ENCODE measurements at regions not wholly inside any gene's neighbourhood (a gene's known extent, or its start where the extent isn't known, plus 50 kb on each side); places are given as distances from the start of the nearest gene placed in this dataset.

DNA sequence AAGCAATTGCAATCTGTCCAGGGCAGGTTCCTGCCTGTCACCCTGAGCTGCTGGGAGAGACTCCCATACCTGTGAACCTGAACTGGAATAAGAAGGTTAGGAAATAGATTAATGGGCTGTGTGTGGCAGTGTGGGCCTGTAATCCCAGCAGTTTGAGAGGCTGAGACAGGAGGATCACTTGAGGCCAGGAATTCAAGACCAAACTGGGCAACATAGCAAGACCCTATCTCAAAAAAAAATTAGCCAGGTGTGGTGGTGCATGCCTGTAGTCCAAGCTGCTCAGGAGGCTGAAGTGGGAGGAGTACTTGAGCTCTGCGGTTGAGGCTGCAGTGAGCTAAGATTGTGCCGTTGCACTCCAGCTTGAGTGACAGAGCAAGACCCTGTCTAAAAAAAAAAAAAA is 127.7 kb upstream of the DSEL start:
- DNase-seq (ENCODE audit: extremely low spot score, insufficient read length, low read depth) = no peak
- no peak for FAIRE-seq

DNA sequence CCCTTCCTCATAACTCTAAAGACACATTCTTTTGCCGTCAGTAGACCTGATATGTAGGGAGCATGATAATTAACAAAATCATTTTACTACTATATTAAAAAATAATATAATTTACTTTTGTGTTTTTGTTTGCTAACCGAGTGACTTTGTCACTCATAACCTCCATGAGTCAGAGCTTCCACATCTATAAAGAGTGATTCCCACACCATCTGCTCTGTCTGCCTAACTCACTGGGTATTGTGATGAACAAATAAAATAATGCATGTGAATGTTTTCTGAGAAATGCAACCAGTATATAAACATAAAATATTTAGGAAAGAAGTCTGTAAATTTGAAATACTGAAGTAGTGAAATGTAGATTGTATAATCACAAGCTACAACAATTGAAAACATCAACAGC is 123.4 kb upstream of the DSEL start:
- no peak for DNase-seq (ENCODE audit: extremely low spot score, insufficient read length, low read depth)
- FAIRE-seq = no peak

DNA sequence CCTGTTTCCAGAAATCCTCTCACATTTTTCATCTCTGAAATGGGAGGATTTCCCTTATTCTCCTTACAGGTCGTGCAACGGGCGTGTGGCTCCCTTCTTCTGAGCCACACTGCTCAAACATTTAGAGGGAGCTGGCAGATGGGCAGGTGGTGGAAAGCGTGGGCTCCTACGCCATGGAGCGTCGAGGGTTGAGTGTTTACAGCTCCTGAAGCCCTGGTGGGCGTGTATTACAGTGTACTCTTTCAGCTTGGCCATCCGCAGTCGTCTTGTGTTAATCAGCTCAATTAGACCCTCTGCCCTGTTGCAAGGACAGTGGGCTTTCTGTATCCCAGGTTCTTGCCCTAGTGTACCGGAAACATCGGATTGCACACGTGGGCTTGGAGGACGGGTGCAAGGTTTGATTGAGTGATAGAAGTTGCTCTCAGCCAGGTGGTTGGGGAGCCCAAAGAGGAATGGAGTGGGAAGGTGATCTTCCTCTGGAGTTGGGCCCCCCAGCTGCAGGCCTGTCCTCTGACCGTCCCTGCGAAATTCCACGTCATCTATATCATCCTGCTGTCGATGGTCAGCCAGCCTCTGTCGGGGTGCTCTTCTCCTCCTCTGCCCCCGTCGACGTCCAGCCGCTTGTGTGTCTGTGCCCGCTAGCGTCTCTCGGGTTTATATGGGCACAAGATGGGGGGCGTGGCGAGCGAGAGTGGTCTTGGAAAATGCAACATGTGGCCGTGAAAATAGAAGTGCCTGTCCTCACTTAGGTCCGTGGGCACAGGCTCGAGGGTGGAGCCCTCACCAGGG is 120.3 kb upstream of the DSEL start:
- FAIRE-seq (no peak), DNase-seq (ENCODE audit: extremely low spot score, insufficient read length, low read depth) (no peak)

DNA sequence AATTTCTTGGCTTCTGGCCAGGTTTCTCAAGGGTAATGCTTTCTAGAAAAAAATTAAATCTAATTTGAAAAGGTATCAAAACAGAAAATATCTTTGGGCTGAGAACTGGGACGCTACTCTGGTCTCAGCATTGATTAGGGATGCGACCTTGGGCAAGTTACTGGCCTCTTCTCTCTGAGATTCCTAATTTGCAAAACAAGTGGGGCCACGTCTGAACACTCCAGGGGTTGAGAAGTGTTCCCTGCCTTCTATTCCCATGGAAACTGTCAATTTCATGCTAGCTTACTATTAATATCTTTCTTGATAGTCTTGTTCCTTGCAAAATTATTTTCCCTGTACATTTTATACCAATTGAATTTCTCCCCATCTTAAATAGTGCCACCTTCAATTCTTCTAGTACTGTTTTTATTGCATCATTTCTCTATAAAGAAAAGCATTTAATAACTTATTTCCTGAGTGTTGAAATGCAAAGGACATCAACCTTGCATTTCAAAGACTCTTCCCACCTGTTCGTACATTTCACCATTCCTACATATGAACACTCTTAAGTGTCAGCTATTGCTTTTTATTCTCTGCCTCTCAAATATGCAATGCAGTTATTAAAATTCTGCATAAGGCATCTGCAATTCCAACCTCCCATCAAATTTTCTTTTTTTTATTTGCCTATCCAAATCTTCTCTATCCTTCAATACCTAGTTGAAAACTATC is 118.3 kb upstream of the DSEL start:
- DNase-seq (ENCODE audit: extremely low spot score, insufficient read length, low read depth) (no peak), FAIRE-seq (no peak)

DNA sequence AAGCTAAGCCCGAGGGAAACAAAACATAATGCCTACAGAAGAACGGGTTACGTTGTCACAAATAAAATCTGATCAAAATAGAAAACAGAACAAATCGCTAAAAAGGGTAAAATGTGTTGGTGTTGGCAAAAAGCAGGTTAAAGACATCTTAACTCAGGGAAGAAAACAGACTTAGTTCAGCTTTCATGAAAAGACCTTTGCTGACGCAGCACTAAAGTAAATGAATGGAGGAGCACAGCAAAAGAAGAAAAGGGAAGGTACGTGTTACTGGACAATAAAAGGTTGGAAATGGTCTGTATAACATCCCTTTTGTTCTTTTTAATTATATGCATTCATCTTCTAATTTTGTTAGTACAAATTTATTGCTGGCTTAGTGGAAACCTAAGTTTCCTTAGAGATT is 117.4 kb upstream of the DSEL start:
- no peak for DNase-seq (ENCODE audit: extremely low spot score, insufficient read length, low read depth)
- no peak for FAIRE-seq

DNA sequence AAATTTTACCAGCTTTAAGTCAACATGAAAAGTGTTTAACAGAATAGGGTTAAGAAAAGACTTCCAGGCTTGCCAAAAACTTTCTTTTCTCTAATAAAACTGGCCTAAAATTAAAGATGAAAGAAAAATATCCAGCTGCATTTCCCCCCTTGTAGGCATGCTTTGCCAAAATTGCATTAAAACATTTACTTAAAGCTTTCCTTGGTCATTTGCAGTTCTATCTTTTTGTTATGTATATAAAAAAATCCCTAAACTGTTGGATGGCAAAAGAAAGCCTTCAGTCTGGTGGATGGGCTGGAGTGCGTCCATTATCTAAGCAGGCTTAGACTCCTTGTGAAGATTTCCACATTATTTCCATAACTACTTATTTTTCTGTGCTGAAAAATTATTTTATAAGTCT is 105.4 kb upstream of the DSEL start:
- DNase-seq (ENCODE audit: extremely low spot score, insufficient read length, low read depth) = no peak
- FAIRE-seq = no peak

DNA sequence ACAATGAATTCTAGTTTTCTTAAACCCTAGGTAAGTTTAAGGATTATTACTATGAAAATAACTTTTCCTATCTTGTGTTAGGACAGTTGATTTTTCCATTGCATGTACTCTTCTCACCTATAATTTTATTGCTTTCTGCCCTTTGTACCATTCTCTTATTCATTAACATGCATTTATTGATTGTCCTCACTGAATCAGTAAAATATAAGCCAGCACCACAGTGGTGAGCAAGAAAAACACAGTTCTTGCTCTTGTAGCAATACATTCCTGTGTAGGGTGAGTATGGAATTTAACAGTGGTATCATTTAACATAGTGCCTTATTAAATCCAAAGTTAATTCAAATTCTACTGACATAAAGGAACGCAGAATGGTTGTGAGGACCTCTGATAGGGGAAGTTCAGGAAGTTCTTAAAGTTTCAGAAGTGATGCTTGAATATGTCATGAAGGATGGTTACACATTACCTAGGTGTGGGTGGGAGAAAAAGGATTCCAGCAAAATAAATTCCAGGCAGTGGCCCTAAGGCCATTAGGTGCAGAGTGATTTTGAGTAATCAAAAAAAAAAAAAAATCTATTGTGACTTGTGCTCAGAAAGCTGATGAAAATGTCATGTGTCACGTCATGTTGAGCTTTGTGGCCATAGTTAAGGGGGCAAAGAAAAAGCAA is 104.7 kb upstream of the DSEL start:
- FAIRE-seq (no peak), DNase-seq (ENCODE audit: extremely low spot score, insufficient read length, low read depth) (no peak)

DNA sequence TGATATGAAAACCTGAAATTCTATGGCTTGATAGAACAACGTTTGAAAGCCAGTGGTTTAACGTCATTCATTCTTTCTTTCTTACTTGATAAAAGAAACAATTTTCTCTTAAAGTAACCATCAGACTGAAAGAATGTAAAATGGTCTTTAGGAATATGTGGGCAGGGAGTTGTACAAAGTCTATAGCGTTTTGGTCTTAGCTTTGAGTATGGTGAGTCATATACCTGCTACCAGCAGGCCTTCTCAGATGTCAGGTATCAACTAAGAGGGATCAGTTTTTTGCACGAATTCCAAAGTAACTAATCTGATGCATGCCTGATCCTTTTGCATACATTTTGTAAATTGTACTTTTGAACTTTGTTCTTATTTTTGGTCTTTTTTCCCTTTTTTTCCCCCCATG is 101.5 kb upstream of the DSEL start:
- DNase-seq (ENCODE audit: extremely low spot score, insufficient read length, low read depth) (no peak), FAIRE-seq (no peak)

DNA sequence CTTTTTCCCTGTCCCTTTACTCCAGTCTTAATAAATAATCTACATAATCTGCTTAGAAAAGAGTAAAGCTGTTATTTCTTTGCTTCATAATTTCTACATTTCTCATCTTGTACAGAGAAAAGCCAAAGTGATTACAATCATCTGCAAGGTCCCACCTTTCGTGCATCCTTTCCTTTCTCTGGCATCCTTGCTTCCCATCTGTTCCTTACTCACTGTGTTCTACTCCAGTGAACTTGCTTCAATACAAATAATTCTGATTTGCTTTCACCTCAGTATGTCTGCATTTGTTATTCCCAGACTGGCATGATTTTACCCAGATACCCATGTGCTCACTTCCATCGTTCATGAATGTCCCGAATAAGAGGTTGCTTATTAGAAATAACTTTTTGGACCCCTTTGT is 99.4 kb upstream of the DSEL start:
- DNase-seq (ENCODE audit: extremely low spot score, insufficient read length, low read depth) (no peak), FAIRE-seq (no peak)

DNA sequence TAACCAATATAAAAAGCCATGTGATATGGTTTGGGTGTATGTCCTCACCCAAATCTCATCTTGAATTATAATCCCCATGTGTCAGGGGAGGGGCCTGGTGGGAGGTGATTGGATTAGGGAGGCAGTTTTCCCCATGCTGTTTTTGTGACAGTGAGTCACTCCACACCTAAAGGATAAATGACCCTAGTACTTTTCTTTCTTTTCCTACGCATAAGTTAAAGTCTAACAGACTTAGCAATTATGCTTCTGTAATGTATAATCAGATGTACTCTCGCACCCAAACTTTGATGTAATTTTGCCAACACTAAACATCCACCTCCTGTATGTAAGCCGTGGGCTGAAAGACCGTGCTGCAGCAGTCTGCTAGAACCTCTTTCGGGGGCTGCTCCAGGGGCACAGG is 97.2 kb upstream of the DSEL start:
- FAIRE-seq (no peak), DNase-seq (ENCODE audit: extremely low spot score, insufficient read length, low read depth) (no peak)

DNA sequence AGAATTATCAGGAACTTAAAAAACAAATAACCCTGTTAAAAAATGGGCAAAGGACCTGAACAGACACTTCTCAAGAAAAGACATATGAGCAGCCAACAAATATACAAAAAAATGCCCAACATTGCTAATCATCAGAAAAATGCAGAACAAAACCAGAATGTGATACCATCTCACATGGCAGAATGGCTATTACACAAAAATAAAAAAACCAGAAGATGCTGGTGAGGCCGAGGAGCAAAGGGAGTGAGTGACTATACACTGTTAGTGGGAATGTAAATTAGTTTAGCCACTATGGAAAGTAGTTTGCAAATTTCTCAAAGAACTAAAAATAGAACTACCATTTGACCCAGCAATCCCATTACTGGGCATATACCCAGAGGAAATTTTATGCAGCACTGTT is 95.8 kb upstream of the DSEL start:
- FAIRE-seq (no peak), DNase-seq (ENCODE audit: extremely low spot score, insufficient read length, low read depth) (no peak)

DNA sequence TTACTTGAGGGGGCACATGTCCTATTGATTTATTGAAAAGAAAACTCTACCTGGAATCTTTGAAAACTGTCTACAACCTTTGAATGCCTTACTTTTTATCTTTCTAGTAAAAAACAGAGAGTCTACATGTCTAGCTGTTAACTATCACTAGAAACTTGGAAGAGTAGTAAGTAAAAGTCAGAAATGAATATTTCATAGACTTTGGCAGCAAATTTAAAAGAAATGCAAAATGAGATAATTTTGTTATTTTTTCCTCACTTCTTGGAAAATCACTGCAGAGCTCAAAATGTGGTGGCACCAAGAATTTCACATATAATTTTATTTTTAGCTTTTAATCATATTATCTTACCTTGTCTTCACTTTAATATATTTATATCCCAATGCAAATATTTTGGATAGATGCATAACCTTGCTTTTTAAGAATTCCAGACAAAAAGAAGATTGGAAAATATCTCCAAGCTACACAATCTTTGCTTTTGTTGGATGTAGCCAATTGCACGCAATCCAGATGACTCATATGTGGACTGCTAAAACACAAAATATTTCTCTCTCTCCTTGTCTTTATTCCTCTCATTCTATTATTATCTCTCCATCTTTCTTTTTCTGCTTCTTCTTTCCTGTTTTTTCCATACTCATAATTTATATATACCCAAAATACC is 92.2 kb upstream of the DSEL start:
- DNase-seq (ENCODE audit: extremely low spot score, insufficient read length, low read depth) = no peak
- no peak for FAIRE-seq

DNA sequence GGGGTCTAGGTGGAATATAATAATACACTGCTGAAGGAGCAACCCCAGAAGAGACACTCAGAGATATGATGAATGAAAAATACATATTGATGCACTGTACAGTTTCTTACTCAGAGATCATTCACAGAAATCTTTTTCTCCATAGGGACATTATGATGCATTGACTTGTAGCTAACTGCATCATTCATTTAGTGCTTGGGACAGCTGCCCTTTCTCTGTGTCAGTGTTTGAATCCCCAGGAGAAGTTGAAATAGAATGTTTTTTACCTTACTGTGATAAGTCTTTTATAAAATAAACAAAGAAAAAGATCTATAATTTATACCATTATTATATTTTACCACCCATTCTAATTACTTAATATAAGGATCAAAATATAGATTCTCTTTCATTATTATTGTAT is 91.7 kb upstream of the DSEL start:
- DNase-seq (ENCODE audit: extremely low spot score, insufficient read length, low read depth) = no peak
- no peak for FAIRE-seq

DNA sequence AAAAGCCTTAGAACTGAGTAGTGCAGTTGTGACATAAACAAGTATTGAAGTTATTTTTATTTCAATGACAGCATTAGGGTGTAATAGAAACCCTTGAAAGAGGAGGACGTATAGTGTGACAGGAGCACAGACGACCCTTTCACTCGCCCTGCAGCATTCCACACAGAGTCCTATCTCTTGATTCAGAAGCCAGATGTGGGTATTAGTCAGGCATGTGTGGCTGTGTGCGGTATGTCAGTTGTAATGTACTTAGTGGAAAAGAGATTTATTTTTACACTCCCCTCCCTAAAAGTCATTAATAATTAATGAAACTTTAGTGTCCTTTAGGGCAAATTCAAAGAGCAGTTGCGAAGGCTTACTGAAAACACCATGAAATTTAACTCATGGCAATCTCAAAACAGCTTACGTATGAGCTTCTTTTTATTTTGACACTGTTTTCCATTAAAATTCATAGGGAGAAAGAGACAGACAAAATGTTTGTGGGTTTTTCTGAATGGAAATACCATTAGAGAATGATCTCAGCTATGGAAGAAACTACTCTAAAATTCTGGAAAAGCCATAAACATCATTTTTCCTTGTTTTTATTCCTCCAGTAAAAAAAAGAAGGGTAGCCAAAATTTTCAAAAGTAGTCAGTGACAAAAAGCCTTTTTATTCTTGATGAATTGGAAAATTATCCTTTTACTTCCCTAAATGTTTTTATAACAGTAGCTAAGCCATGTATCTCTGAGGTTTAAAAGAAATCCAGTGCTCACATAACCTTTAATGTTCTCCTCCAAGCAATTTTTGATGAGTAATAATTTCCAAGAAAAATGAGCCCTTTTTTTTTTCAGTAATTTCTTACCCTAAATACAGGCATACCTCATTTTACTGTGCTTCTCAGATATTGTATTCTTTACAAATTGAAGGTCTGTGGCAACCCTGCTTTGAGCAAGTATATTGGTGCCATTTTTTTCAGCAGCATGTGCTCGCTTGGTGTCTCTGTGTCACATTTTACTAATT is 84.0 kb upstream of the DSEL start:
- FAIRE-seq (no peak), DNase-seq (ENCODE audit: extremely low spot score, insufficient read length, low read depth) (no peak)

DNA sequence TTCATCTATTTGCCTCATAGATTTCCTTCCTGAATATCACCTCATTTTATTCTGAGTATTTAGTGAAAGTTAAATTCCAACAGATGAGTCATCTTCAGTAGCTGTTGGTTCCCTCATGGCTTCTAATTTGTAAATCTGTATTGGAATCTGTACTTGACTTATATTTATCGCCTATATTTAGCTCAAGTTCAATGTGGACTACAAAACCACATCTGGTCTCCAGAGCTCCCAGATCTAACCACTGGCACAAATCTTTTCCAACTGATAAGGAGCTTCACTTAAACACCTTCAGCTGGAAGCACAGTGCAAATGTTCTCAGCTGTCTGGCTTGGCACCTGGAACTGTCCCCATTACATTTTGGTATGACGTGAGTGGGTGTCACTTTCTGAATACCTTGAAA is 82.8 kb upstream of the DSEL start:
- FAIRE-seq (no peak), DNase-seq (ENCODE audit: extremely low spot score, insufficient read length, low read depth) (no peak)

DNA sequence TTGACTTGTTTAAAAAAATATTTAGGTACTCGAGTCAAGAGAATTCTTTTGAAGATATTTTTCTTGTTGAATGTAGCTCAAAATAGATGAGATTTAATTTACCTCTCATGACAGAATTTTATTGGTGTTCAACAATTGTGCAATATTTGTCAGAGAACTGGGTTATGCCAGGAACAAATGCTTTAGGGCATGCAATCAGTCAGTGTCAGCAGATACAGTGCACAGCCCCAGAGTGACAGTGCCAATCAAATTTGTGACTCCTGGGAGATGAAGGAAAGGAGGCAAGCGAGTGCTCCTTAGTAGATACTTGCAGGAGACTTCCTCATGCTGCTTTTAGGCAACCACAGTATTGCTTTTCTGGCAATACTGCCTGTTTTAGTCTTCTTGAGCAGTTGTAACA is 81.2 kb upstream of the DSEL start:
- FAIRE-seq (no peak), DNase-seq (ENCODE audit: extremely low spot score, insufficient read length, low read depth) (no peak)

DNA sequence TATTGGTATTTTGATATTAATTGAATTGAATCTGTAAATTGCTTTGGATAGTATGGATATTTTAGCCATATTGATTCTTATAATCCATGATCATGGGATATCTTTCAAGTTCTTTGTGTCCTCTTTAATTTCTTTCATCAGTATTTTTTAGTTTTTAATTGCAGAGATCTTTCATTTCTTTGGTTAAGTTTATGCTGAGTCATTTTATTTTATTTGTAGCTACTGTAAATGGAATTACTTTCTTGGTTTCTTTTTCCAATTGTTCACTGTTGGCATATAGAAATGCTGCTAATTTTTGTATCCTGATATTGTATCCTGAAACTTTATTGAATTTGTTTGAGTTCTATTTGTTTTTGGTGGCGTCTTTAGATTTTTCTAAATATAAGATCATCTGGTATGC is 79.5 kb upstream of the DSEL start:
- no peak for FAIRE-seq
- no peak for DNase-seq (ENCODE audit: extremely low spot score, insufficient read length, low read depth)

DNA sequence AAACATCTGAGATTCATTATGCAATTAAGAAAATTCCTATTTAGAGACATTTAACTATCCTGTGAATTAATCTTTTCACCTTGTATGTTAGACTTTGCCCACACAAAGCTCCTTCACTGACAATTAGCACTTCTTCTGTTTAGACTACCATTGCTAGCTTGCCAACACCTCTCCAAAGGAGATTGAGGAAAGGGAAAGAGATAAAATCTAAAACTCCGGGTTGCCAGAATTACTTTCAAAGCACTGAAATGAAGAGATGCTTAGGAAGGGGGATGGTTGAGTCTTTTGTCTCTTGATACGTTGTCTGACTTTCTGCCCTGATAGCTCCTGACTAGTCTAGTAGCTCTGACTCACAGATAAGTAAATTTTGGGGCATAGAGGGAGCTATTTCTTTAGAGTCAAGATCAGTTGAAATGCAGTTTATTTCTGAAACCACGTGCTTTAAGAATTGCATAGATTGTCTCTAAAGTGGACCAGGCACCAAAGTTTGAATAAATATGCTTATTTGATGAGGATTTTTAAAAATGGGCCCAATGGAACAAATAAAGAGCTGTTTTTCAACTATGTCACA is 74.1 kb upstream of the DSEL start:
- FAIRE-seq (no peak), DNase-seq (ENCODE audit: extremely low spot score, insufficient read length, low read depth) (no peak)

DNA sequence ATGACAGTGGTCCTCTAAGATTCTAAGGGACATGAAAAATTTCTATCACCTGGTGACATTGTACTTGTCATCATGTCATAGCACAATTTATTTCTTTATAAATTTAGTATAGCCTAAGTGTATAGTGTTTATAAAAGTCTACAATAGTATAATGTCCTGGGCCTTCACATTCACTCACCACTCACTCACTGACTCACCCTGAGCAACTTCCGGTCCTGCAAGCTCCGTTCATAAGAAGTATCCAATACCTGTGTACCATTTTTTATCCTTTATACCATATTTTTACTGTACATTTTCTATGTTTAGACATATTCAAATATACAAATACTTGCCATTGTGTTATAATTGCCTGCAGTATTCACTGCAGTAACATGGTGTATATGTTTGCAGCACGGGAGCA is 72.8 kb upstream of the DSEL start:
- no peak for FAIRE-seq
- no peak for DNase-seq (ENCODE audit: extremely low spot score, insufficient read length, low read depth)

All from GM18507 (cell line).